Peyer's patch (tissue), 4 donors: ENCODE measurements at regions not wholly inside any gene's neighbourhood (a gene's known extent, or its start where the extent isn't known, plus 50 kb on each side); places are given as distances from the start of the nearest gene placed in this dataset.

Experiments used
- CTCF ChIP-seq, 6 experiments: fragments of 450-650 bp in 4 of 6; fragments of 200-600 bp in 2 of 6; sonication (generic) in 1 of 6; IDR thresholded peaks; one replicate each; pipeline ENCODE4 v1.5.1; 2017 to 2019; ENCODE audit warnings: antibody characterized with exemption in 6 of 6, mild to moderate bottlenecking in 3 of 6, moderate library complexity in 1 of 6
- POLR2A ChIP-seq, 2 donors: fragments of 450-650 bp; IDR thresholded peaks; one replicate each; pipeline ENCODE4 v1.5.1; 2017; ENCODE audit warnings: antibody characterized with exemption in 2 of 2, mild to moderate bottlenecking in 2 of 2, moderate library complexity in 2 of 2

- TF ChIP-seq CTCF (IDR thresholded peaks at IDR 0.05), result no peak
- TF ChIP-seq POLR2A (IDR thresholded peaks at IDR 0.05), result no peak
These were observed 604.1 kb downstream of the GRXCR1 start for GRCh38 chr4:43496602-43497001.
